NT2/D1 (cell line): ENCODE measurements at regions not wholly inside any gene's neighbourhood (a gene's known extent, or its start where the extent isn't known, plus 50 kb on each side); places are given as distances from the start of the nearest gene placed in this dataset.

ENCODE experiments used
- DNase-seq: peaks from one replicate; pipeline ENCODE4 v3.0.0-alpha.2; 2011; ENCODE audit warnings: low read depth, low spot score
- H3K27me3 ChIP-seq: 2 replicates; pipeline ENCODE4 v1.6.0; 2011; ENCODE audit warnings: mild to moderate bottlenecking; ENCODE audit not compliant: insufficient read length, insufficient read depth
- H3K36me3 ChIP-seq: 2 replicates; pipeline ENCODE4 v1.6.1; 2011; ENCODE audit warnings: mild to moderate bottlenecking, low read length, mixed read lengths; ENCODE audit not compliant: insufficient read depth, insufficient read length
- H3K4me1 ChIP-seq: 2 replicates; pipeline ENCODE4 v1.5.1; 2011; ENCODE audit not compliant: insufficient read depth, insufficient read length
- H3K4me3 ChIP-seq: 2 replicates; pipeline ENCODE4 v1.5.1; 2011; ENCODE audit warnings: low read depth; ENCODE audit not compliant: insufficient read length
- H3K9ac ChIP-seq: 2 replicates; pipeline ENCODE4 v1.6.0; 2011; ENCODE audit warnings: low read depth; ENCODE audit not compliant: insufficient read length
- H3K9me3 ChIP-seq: 2 replicates; pipeline ENCODE4 v1.5.1; 2011; ENCODE audit warnings: mild to moderate bottlenecking, low read length; ENCODE audit not compliant: insufficient read depth
- SUZ12 ChIP-seq: IDR thresholded peaks from 2 replicates; pipeline ENCODE4 v1.6.1; 2011; ENCODE audit not compliant: insufficient read length, insufficient read depth; ENCODE audit errors: extremely low read depth
- YY1 ChIP-seq: IDR thresholded peaks from 2 replicates; pipeline ENCODE4 v1.6.1; 2011; ENCODE audit not compliant: insufficient read length, insufficient read depth
- ZNF274 ChIP-seq: IDR thresholded peaks from 2 replicates; pipeline ENCODE4 v1.6.1; 2011; ENCODE audit warnings: mild to moderate bottlenecking, low read depth, low read length

DNA sequence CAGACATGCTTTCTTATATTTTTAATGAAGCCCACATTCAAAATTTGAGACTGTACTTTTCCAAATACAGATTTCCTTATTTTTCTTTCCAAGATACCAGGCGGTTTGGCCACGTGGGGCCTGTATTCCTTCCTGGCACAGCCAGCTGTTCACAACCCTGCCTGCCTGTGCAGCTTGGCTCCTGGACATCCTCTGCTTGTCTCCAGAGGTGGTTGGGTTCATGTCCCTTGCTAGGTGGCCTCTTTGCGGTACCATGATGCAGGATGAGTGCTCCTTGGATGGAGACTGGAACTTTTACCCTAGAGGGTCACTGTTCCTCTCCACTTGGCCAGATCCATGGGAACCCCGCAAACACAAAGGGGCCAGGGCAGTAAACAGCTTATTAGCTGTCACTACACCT lies 297.5 kb upstream of the MSX2 start:
- TF ChIP-seq SUZ12 (no peak), ZNF274 (no peak), YY1 (no peak)
- no peaks in the 10 kb centered on the region for H3K36me3 ChIP-seq
- no peak for DNase-seq

DNA sequence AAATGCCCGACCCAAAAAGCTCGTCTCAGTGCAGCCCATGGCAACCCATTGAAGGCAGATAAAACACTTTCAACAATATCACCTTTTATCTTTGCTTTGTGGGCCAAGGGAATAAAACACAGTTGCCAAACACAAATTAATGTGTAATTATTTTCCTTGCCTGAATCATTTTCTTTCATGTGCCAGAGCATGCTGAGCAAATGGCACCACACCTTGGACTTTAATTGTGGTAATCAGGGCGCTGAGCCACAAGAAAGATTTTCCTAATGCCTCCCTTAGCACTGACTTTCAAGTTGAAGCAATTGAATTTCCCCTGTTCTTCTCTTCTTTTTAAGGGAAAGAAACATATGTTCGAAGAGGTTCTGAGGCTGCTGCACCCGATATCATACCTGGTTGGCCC lies 297.1 kb upstream of the MSX2 start:
- Histone ChIP-seq H3K4me1 (no peaks in the 10 kb centered on the region), H3K4me3 (no peak overlapping the region), H3K9ac (no peak overlapping the region), H3K27me3 (no peaks in the 10 kb centered on the region), H3K9me3 (no peaks in the 10 kb centered on the region), H3K36me3 (no peaks in the 10 kb centered on the region)
- TF ChIP-seq SUZ12 (no peak), YY1 (no peak), ZNF274 (no peak)
- DNase-seq = no peak

More for the DNA sequence above, 297.5 kb upstream of the MSX2 start:
- Histone ChIP-seq H3K9me3 (no peaks in the 10 kb centered on the region), H3K4me3 (no peak overlapping the region), H3K4me1 (no peaks in the 10 kb centered on the region), H3K27me3 (no peaks in the 10 kb centered on the region), H3K9ac (no peak overlapping the region)

DNA sequence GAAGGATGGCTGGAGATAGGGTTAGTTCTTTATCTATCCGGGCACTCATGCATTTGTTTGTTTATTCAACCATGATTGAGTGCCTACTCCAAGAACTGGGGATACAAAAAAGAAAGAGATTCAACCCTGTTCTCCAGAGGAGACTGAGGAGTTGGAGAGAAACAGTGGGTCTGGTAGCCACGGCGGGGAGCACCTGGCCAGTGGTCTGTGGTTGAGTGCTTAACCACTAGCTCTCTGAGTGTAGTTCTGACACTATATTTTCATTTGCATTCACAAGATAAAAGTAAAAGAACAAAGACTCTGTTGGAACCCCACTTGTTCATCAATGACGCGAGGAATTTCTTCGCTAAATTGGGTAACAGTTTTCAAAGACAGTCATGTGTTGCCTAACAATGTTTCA lies 295.5 kb upstream of the MSX2 start:
- no peak overlapping the region for H3K4me3 ChIP-seq
- DNase-seq = no peak
- no peaks in the 10 kb centered on the region for H3K9me3 ChIP-seq
- no peaks in the 10 kb centered on the region for H3K4me1 ChIP-seq
- no peak overlapping the region for H3K9ac ChIP-seq
- TF ChIP-seq SUZ12 (no peak), YY1 (no peak), ZNF274 (no peak)
- no peaks in the 10 kb centered on the region for H3K27me3 ChIP-seq
- H3K36me3 ChIP-seq = no peaks in the 10 kb centered on the region

DNA sequence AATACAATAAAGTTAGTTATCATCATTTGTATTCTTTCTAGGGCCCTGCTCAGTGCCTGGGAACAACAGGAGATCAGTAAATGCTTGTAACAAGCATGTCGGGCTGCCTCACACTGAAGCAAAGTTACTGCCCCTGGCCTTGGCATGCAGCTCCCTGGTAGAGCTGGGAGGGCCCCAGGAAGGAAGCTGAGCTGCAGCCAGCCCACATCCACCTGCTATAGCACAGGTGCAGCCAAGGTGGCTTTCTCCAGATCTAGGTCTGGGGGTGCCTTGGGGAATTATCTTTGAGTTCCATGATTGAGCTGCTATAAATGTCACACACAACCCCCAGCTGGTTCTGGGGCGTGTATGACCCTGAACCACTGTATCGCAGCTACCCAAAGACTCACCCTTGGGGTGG lies 293.4 kb upstream of the MSX2 start:
- no peak for DNase-seq
- Histone ChIP-seq H3K36me3 (no peaks in the 10 kb centered on the region), H3K9ac (no peak overlapping the region), H3K27me3 (no peaks in the 10 kb centered on the region), H3K9me3 (no peaks in the 10 kb centered on the region), H3K4me1 (no peaks in the 10 kb centered on the region), H3K4me3 (no peak overlapping the region)
- no peak for TF ChIP-seq ZNF274
- TF ChIP-seq SUZ12 = no peak
- TF ChIP-seq YY1 = no peak

DNA sequence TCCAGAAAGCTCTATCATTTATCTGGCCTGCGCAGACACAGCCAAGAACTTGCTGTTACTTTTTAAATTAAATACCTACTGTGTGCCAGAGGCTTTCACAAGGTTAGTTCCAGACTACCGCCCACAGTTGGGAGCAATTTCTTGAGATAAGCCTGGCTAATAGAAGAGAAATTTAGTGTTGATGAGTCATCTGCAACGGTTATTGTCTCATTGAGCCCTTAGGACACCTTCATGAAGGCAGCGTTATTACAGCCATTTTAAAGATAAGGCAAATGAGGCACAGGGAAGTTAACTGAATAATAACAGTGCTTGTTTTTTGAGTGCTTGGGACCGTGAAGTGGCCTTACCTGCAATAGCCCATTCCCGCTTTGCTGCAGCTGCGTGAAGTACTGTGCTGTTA lies 292.9 kb upstream of the MSX2 start:
- no peaks in the 10 kb centered on the region for H3K27me3 ChIP-seq
- no peak for DNase-seq
- no peaks in the 10 kb centered on the region for H3K9me3 ChIP-seq
- no peak for TF ChIP-seq ZNF274
- no peaks in the 10 kb centered on the region for H3K36me3 ChIP-seq
- no peak overlapping the region for H3K9ac ChIP-seq
- no peaks in the 10 kb centered on the region for H3K4me1 ChIP-seq
- no peak overlapping the region for H3K4me3 ChIP-seq

DNA sequence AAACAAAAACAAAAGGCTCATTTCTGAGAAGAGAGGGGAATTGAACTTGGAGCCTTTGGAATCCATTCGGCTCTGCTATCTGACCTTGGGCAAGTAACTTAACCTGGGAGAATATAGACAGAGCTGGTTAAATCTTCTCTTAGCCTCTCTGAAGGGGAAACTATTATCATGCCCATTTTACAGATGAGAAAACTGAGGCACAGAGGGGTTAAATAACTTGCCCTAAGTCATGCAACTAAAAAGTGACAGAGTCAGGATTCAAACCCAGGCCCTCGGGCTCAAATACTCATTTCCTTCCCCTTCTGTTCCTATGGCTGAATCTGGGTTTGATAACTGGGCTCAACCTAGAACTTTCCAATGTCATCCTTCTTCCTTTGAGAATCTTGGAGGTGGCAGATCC lies 291.3 kb upstream of the MSX2 start:
- no peak for DNase-seq
- no peak overlapping the region for H3K9ac ChIP-seq
- no peaks in the 10 kb centered on the region for H3K27me3 ChIP-seq
- no peak overlapping the region for H3K4me3 ChIP-seq
- H3K36me3 ChIP-seq = no peaks in the 10 kb centered on the region
- H3K9me3 ChIP-seq = no peaks in the 10 kb centered on the region
- H3K4me1 ChIP-seq = no peaks in the 10 kb centered on the region
- TF ChIP-seq ZNF274 (no peak), SUZ12 (no peak), YY1 (no peak)

DNA sequence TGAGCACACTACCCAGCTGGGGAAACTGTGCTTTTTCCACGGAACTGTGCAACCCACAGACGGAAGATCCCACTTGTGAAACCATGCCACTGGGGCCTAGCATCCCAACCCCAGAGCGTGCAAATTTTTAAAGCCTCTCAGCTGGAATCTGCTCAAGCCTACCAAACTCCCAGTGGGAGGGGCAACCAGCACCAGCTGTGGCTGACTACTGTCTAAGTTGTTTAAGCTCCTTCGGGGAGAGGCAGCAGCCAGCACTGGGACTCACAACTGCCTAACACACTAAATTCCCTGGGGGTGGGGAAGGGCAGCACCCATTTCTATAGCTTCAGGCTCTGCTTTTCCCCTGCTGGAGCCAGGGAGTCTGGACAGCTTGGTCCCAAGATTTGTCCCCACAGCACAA lies 287.6 kb upstream of the MSX2 start:
- Histone ChIP-seq H3K4me3 (no peak overlapping the region), H3K36me3 (no peaks in the 10 kb centered on the region), H3K4me1 (no peaks in the 10 kb centered on the region), H3K9me3 (no peaks in the 10 kb centered on the region), H3K9ac (no peak overlapping the region), H3K27me3 (no peaks in the 10 kb centered on the region)
- DNase-seq = no peak
- no peak for TF ChIP-seq YY1
- no peak for TF ChIP-seq SUZ12
- no peak for TF ChIP-seq ZNF274

DNA sequence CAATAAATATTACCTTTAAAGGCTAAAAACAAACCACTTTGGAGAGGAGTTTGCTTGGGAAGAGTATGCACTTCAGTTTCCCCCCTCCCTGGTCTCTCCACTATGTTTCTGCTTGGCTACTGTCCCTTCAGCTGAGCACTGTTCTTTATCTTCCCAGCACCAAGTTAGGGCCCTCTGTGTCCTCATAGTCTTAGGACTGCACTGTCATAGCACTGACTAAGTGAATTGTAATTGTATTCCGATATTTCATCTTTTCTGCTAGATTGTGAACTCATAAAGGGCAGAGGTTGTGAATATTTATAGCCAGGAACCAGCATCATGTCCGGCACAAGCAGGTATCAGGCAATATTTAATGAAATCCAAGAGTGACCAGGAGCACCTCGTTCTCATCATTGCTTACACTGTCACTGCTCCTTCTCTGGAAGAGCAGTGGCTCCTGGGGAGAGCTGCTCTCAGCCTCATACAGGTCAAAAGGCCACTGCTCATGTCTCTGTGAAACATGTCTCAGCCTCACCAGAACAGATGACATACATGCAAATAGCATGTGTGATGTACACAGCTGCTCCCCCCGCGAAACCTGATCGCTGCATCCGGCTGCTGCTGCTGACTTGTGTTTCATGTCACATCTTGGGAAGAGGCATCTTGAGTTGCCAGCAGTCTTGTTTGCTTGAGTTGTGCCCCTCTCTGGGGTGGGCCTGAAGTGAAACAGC lies 279.7 kb upstream of the MSX2 start:
- H3K27me3 ChIP-seq = no peaks in the 10 kb centered on the region
- H3K4me1 ChIP-seq = no peaks in the 10 kb centered on the region
- TF ChIP-seq ZNF274 (no peak), SUZ12 (no peak), YY1 (no peak)
- H3K36me3 ChIP-seq = no peaks in the 10 kb centered on the region
- no peak for DNase-seq
- no peak overlapping the region for H3K9ac ChIP-seq
- H3K9me3 ChIP-seq = peaks cover 2% of the 10 kb centered on the region; the same call in 1 of the 2 replicates
- no peak overlapping the region for H3K4me3 ChIP-seq
